ENCODE measurements at regions not wholly inside any gene's neighbourhood (a gene's known extent, or its start where the extent isn't known, plus 50 kb on each side); places are given as distances from the start of the nearest gene placed in this dataset.

GRCh38 chr10:33091201-33091600, 133.2 kb upstream of the ITGB1 start:
- no peak for TF ChIP-seq YY1 (IDR thresholded peaks at IDR 0.05; ENCODE audit: insufficient read depth, insufficient read length)
- no peak for TF ChIP-seq SUZ12 (IDR thresholded peaks at IDR 0.05; ENCODE audit: extremely low read depth, insufficient read depth, insufficient read length)

Measured in NT2/D1 (cell line).